EL (cell line): ENCODE measurements at regions not wholly inside any gene's neighbourhood (a gene's known extent, or its start where the extent isn't known, plus 50 kb on each side); places are given as distances from the start of the nearest gene placed in this dataset.
A peak's percentile ranks its signal among the peaks of the same experiment; 100 is the strongest.

ENCODE experiments used
- DNase-seq: peaks from one replicate; pipeline ENCODE4 v3.0.0-alpha.2; 2016

GRCh38 chr2:9758741-9759140 lies 84.5 kb upstream of the TAF1B start:
- DNase-seq, result no peak

DNA sequence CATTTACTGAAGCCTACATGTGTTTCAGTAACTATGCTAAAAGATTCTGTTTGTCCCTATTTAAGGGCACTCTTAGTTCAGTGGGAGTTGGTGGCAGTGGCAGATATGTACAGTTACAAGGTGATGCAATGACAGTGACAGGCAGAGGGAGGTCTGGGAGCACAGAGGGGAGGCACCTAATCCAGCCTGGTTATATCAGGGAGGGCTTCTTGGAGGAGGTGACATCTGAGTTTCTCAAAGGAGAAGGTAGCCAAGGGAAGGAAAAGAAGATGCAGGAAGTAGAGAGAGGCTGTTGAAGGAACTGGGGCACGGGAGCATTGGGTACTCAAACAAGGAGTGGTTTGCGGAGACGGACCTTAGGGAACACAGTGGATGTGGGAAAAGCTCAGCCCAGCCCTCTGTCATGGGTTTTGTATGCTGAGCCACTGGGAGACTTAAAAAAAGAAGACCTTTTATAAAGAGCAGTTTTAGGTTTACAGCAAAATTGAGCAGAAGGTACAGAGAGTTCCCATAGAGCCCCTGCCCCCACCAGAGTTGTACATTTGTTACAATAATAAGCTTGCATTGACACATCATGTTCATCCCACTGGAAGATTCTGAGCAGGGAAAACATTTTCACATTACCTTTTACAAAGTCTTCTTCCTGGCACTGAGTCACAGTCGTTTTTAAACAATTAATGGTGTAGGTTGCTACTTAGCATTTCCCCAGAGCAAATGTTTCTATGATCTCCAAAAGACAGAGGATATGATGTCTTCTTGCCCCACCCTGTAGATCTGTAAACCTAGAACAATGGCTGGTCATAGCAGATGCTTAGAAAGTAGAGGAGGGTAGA lies 83.0 kb upstream of the TAF1B start:
- DNase-seq, result no peak

GRCh38 chr2:9760902-9761228 lies 82.4 kb upstream of the TAF1B start:
- no peak for DNase-seq

GRCh38 chr2:9761577-9761976 lies 81.7 kb upstream of the TAF1B start:
- no peak for DNase-seq

DNA sequence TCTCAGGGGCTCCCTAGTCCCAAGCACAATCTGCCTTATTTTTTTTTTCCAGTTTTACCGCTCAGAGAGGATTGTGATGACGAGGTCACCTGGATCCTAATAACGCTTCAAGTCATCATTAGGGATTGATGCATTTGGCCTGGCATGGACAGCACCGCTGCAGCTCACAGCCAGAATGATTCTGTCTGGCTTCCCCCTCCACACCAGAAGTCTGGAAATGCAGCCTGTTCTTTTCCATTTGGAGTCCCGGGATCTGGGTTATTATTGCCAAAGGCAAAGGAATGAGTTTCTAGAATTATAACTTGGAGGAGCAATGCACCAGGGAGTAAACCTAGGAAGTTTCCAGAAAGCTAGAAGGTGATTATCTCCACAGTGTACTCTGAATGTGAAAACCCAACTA lies 81.1 kb upstream of the TAF1B start:
- DNase-seq, result no peak

DNA sequence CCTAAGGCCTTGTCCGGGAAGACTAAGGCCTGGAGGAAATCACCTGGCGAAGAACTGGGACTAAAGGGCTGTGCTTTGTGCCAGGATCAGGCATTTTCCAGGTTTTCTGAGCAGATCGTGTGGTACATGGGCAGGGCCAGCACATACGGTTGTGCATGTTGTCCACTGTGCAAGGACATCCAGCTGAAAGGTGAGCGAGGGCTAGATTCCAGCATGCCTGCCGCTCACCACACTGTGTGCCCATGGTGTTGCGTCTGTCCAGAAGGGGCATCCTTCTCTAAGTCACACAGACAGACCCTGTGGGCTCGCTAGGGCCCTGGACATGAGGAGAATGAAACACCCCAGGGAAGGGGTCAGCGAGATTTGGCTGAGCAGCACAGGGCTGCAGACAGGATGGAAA lies 80.3 kb upstream of the TAF1B start:
- no peak for DNase-seq

DNA sequence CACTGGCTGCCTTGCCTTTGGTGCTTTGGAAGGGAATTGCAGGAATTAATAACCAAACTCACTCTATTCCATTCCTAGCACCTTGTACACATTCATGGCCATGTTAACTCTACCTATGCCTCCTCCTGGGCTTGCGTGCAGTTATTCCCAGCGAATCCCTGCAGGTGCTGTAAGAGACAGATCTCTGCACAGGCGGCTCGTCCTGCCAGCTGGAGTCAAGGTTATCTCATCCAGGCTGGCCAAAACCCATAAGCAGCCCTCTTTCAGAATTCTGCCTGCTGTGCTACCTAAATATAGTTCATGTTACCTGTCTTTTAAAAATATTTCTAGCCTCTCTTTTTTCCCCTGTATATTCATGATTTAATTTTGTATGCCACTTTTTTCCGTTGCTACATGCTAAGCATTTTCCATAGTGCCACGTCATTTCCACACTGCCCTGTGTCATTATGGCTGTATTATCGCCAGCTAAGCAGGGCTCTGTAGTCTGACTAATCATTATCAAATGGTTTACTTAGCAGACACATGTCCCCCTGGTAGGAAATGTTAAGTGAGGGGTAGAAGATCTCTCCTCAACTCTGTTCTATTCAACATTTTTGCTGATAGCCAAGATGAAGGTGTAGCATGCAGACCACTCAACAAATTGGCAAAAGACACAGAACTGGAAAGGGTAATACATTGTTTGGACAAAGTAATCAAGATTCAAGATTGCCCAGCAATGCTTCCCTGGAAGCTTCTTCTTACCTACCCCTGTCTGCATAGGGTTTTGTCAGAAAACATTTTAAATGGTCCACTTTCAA lies 79.7 kb upstream of the TAF1B start:
- no peak for DNase-seq

GRCh38 chr2:9764153-9764778 lies 79.0 kb upstream of the TAF1B start:
- DNase-seq, result no peak

DNA sequence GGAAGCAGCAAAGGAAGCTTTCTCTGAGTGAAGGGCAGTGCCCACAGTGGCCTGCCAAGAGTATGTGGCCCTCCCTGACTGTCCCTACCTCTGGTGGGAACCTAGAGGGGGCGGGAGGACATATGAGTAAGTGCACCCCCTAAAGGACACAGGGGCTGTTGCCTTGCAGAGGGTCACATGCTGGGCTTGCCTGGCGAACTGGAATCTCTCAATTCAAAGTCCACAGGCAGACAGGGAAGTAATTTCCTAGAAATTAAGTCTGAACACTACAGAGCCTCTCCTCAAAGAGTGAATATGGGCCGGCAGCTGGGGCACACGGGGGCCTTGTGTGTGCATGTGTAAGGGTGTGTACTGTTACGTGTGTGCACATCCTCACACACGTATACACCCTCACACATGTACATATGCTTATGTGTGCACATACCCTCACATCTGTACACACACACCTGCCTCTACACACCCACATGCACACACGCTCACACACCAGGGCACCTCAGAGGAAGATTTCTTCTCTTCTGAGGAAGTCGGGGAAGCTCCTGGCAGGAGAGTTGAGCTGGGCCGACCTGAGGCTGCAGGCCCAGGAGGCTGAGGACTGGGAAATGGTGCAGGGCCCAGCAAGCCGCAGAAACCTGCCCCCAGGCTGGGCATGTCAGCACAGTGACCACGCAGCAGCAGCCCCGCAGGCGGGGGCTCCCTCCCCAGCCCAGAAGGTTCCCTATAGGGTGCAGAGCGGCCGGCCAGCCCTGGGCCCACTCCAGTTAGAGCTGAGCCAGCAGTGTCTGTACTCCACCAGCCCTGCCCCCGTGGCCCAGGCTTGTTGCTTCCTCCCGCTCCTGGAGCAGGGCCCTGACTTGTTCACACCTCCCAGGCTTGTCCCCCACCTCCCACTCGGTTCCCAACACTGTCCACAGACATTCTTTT lies 77.4 kb upstream of the TAF1B start:
- DNase-seq, result no peak

DNA sequence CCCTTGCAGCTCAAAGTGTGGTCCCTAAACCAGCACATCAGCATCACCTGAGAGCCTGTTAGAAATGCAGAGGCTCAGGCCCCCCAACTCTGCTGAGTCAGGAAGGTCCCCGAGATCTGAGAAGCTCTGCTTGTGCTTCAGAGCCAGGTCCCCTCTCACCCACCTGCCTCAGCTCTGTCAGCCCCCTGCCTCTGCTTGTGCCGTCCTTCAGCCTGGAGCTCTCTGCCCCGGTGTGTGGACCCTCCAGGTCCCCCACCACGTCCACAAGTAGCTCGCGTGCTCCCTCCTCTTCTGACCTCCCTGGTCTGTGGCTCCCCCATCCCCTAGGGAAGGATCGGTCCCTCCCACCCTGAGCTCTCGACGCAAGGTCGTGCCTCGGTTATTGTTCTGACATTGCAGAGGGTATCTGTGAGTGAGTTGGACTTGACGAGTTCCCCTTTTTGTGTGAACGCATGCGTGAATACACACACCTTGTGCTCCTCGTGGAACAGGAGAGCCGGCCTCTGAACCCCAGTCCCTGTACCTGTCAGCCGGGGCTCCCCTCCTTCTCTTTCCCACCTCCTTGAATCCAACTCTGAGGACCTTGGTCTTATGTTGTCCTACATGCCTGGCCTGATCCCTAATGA lies 75.5 kb upstream of the TAF1B start:
- DNase-seq, result no peak

DNA sequence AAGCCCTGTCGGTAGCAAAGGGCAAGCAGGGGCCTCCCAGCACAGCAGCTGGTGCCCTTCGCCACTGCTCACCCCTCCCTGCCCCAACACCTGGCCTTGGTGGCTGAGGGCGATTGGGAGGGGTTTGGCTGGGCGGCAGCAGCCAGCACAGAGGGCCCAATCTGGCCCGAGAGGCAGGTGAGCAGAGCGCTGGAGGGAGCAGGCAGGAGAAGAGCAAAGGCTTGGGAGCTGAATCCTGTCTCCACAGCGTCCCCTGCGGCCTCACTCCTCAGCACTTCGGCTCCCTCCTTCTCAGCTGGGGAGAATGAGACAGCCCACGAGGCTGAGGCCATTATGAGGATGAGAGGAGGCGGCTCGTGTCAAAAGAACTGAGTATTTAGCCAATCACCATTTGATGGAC lies 74.9 kb upstream of the TAF1B start:
- no peak for DNase-seq

DNA sequence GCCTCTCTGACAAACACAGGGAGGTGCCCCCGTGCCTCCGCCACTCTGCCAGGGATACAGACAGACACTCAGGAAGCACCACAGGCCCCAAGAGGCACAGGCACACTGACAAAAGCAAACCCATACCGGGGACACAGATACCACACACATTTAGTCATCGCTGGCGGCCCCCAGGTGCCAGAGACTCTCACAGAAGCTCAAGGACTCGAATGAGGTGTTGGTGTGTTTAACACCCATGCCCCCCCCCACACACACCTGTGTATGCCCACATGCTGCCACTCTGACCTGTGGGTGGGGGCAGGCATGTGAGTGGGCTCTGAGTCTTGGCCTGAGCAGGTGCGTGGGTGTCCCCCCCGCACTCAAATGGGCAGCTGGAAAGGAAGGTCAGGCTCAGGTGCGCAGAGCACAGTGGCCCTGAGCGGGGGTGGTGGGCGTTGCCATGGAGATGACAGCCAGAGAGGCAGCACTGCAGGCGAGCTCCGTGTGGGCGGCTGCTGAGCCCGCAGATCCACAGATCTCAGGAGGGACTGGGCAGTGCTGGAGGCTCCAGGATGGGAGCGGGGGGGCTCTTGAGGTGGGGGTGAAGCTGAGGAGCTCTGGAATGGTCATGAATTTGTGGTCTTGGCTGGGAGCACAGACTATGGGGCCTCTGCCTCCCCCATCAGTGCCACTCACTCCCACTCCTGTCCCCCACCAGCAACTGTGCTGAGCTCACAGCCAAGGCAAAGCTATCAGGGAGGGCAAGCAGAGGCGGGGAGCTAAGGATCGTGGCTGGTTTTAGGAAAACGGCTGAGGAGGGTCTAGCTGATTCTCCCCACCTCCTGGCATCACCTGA lies 73.9 kb upstream of the TAF1B start:
- DNase-seq, result no peak

GRCh38 chr2:9770006-9770307 lies 73.3 kb upstream of the TAF1B start:
- no peak for DNase-seq

GRCh38 chr2:9770308-9771100 lies 72.8 kb upstream of the TAF1B start:
- DNase-seq, result peak; percentile 73

GRCh38 chr2:9771101-9771449 lies 72.2 kb upstream of the TAF1B start:
- no peak for DNase-seq

DNA sequence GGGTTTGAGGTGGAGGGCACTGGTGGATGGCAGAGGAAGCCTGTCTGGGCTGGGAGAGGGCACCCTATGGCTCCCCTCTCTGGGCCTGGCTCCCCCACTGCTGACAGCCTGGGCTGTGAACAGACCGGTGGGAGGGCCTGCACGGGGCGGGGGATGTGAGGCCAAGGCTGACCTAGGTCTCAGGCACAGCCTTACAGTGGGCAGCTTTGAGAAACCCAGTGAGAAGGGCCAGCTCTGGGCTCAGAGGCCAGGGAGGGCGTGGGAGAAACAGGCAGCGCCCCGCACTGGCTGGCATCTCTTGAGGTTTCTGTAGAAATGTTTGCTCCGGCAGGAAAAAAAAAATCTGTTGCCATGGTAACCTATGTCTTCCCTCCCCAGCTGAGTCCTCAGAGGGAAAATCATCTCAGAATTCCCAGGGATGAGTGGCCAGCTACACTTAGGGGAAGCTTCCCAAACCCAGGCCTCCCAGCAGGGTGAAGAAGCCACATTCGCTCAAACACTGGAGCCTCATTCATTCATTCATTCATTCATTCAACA lies 71.7 kb upstream of the TAF1B start:
- peak; percentile 38 for DNase-seq

DNA sequence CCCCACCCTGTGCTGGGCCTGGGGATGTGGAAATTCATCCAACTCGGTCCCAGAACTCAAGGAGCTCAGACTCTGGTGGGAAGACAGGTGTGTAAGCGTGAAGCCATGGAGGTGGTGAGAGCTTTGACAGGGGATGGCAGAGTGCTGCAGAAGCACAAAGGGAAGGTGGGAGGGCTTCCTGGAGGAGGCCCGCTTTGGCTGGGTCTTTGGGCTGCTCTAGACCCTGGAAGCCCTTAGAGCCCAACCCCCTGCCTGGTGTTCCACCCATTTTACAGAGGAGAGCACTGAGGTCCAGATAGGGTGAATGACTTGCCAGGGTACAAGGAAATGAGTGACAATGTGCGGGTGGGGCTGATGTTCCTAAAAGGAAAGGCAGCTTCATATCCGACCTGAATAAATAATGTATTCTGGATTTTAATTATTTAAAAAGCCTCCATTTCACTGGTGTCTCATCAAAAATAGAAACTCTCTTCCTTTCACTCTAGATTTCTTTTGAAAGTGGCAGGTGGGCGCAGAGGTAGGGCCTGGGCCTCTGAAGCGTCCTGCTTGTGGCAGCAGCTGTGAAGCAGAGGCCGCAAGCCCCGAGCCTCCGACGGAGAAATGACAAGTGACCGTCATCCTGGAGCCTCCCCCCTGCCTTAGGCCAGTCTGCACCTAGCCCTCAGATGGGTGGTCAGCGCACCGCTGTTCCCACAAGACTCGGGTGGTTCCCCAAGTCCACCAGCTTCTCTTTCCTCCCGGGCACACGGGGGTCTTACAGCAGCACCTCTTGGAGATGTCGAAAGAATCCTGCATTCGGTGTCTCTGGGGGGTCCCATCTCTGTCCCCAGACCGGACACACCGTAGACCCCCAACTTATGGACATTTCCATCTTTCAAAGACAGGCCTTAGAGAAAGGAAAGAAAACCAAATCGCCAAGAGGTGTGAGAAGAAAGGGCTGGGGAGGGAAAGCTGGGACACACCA lies 71.0 kb upstream of the TAF1B start:
- DNase-seq, result no peak

GRCh38 chr2:9772999-9773902 lies 70.0 kb upstream of the TAF1B start:
- no peak for DNase-seq
